ENCODE measurements at regions not wholly inside any gene's neighbourhood (a gene's known extent, or its start where the extent isn't known, plus 50 kb on each side); places are given as distances from the start of the nearest gene placed in this dataset.

DNA sequence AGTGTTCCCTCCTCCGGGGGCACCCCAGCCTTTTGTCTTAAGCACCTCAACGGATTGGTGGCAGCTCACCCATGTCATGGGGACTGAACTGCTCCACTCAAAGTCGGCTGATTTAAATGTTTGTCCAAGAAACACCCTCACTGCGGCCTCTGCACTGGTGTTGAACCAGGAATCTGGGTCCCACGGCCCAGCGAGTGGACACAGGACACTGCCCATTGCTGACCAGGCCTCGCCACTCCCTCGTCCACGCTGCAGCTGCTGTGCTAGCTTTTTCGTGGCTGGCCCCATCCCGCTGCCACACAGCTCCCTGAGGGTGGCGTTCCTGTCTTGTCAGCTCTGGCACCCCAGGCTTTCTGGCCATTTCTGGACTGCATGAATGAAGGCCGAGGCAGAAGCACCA, 646.2 kb downstream of the BRD1 start:
- Histone ChIP-seq H3K4me1 (ENCODE audit: insufficient read depth, low read length) (no peaks in the 10 kb centered on the region), H3K36me3 (ENCODE audit: insufficient read depth, low read depth, low read length) (no peaks in the 10 kb centered on the region), H3K27me3 (ENCODE audit: insufficient read depth, low read length) (no peaks in the 10 kb centered on the region), H3K4me3 (ENCODE audit: low read length) (no peak overlapping the region), H3K27ac (ENCODE audit: low read length) (no peak overlapping the region), H3K9ac (ENCODE audit: low read depth, low read length) (no peak overlapping the region), H3K9me3 (ENCODE audit: insufficient read depth, low read depth, low read length) (no peaks in the 10 kb centered on the region)

DNA sequence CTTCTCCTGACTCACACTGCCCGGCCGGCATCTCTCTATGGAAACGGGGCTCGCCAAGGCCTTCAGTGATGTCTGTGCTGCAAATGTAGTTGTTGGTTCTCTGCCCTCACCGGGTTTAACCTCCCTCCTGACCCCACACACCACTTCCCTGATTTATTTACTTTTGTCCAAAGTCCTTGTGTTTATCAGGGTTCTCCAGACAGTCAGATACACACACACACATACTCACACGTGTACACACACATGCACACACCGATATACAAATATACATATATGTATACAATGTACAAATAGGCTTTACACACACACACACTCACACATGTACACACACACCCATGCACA, 647.0 kb downstream of the BRD1 start:
- Histone ChIP-seq H3K9me3 (ENCODE audit: insufficient read depth, low read depth, low read length) (no peaks in the 10 kb centered on the region), H3K27me3 (ENCODE audit: insufficient read depth, low read length) (no peaks in the 10 kb centered on the region), H3K27ac (ENCODE audit: low read length) (no peak overlapping the region)

DNA sequence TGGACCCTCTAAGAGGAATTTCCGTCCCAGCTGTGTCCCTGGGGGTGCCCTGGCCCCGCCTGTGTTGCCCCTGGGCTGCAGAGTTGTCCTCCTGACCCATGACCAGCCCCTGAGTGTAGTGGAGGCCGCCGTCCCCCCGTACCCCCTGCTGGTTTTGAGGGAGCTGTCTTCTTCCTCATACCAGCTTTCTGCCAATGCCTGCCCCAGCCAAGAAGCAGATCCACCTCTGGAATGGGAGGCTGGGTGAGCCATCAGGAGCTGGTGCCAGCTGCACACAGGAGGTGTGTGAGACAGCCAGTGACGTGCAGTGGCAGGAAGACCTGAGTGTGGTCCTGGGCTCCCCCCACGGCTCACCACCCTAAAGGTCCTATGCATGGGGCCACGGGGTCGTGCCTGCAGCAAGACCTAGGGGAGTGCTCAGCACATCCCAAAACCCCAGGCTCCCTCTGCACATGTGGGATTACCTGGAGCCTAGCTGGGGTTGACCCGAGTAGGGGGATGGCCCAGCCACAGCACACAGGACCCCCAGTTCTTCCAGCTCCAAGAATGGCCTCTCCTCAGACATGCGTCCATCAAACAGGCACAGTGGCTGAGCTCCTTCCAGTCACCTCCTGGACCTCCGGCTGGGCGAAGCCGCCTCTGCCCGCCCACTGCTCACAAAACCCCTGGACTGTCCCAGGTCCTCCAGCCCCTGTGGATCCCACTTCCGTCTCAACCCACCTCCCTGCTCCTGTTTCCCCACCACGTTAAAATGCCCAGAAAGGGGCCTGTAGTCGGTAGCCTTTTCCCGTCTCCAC, 647.6 kb downstream of the BRD1 start:
- H3K27me3 ChIP-seq (ENCODE audit: insufficient read depth, low read length): no peaks in the 10 kb centered on the region
- no peak overlapping the region for H3K4me3 ChIP-seq (ENCODE audit: low read length)
- no peaks in the 10 kb centered on the region for H3K4me1 ChIP-seq (ENCODE audit: insufficient read depth, low read length)
- no peak overlapping the region for H3K9ac ChIP-seq (ENCODE audit: low read depth, low read length)
- no peaks in the 10 kb centered on the region for H3K36me3 ChIP-seq (ENCODE audit: insufficient read depth, low read depth, low read length)
- H3K9me3 ChIP-seq (ENCODE audit: insufficient read depth, low read depth, low read length): no peaks in the 10 kb centered on the region
- H3K27ac ChIP-seq (ENCODE audit: low read length): no peak overlapping the region

More for the DNA sequence above, 647.0 kb downstream of the BRD1 start:
- no peak overlapping the region for H3K4me3 ChIP-seq (ENCODE audit: low read length)
- no peak overlapping the region for H3K9ac ChIP-seq (ENCODE audit: low read depth, low read length)
- H3K4me1 ChIP-seq (ENCODE audit: insufficient read depth, low read length): no peaks in the 10 kb centered on the region
- H3K36me3 ChIP-seq (ENCODE audit: insufficient read depth, low read depth, low read length): no peaks in the 10 kb centered on the region

DNA sequence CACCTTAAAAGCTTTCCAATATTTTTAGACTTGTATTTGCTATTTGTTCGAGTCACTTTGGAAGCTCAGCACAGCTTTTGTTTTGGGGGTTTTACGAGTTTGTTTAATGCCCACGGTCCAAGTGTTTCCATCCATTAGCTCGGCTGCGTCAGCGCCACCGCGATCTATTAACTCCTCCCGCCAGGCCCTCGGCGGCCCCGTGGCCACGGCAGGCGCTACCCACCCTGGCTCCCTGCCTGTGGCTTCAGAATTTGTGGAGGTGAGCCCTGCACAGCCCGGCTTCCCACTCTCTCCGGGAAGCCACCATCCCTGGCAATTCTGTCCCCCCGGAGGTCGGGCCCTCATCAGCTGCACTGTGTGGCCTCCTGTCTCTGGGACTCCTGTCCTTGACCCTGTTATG, 648.5 kb downstream of the BRD1 start:
- Histone ChIP-seq H3K4me3 (ENCODE audit: low read length) (no peak overlapping the region), H3K36me3 (ENCODE audit: insufficient read depth, low read depth, low read length) (no peaks in the 10 kb centered on the region), H3K9me3 (ENCODE audit: insufficient read depth, low read depth, low read length) (no peaks in the 10 kb centered on the region), H3K27me3 (ENCODE audit: insufficient read depth, low read length) (no peaks in the 10 kb centered on the region), H3K4me1 (ENCODE audit: insufficient read depth, low read length) (no peaks in the 10 kb centered on the region), H3K9ac (ENCODE audit: low read depth, low read length) (no peak overlapping the region), H3K27ac (ENCODE audit: low read length) (no peak overlapping the region)

DNA sequence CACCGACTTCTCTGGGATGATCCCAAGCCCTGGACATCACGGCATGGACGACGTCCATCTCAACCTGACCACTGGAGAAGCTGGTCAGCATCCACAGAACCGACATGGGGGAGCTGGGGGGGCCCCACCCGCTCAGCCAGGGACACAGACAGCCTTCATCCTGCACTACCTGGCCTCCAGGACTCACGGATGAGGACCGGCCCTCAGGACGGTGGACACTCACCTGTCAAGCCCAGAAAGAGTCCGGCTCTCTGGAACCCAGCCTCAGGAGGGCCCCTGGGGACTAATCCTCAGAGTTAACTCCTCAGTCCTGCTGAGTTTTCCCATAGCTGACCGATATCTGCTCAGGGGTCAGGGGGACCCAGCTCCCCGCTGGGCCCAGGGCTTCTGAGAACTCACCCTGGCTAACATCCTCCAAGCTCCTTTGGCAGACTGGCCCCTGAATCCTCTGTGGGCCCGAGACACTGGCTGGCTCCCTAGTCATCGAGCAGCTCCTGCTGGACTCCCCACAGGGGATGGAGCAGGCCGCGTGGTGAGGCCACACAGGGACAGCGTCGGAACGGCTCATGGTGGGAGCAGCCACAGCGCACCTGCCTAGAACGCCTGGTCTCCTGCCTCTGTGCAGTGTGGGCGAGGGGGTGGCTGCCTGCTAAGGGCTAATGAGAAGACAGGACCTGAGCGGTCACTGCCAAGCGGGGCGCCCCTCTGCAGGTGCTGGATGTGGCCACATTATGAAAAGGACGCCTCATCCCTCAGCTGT, 649.2 kb downstream of the BRD1 start:
- H3K36me3 ChIP-seq (ENCODE audit: insufficient read depth, low read depth, low read length): no peaks in the 10 kb centered on the region
- H3K9ac ChIP-seq (ENCODE audit: low read depth, low read length): no peak overlapping the region
- H3K27ac ChIP-seq (ENCODE audit: low read length): no peak overlapping the region
- H3K4me3 ChIP-seq (ENCODE audit: low read length): no peak overlapping the region
- H3K4me1 ChIP-seq (ENCODE audit: insufficient read depth, low read length): no peaks in the 10 kb centered on the region
- H3K27me3 ChIP-seq (ENCODE audit: insufficient read depth, low read length): no peaks in the 10 kb centered on the region
- no peaks in the 10 kb centered on the region for H3K9me3 ChIP-seq (ENCODE audit: insufficient read depth, low read depth, low read length)

- Histone ChIP-seq H3K9me3 (ENCODE audit: insufficient read depth, low read depth, low read length) (no peaks in the 10 kb centered on the region), H3K27ac (ENCODE audit: low read length) (no peak overlapping the region), H3K4me3 (ENCODE audit: low read length) (no peak overlapping the region), H3K27me3 (ENCODE audit: insufficient read depth, low read length) (no peaks in the 10 kb centered on the region), H3K9ac (ENCODE audit: low read depth, low read length) (no peak overlapping the region), H3K4me1 (ENCODE audit: insufficient read depth, low read length) (no peaks in the 10 kb centered on the region), H3K36me3 (ENCODE audit: insufficient read depth, low read depth, low read length) (no peaks in the 10 kb centered on the region)
These were observed 650.0 kb downstream of the BRD1 start for GRCh38 chr22:49177666-49178065.

DNA sequence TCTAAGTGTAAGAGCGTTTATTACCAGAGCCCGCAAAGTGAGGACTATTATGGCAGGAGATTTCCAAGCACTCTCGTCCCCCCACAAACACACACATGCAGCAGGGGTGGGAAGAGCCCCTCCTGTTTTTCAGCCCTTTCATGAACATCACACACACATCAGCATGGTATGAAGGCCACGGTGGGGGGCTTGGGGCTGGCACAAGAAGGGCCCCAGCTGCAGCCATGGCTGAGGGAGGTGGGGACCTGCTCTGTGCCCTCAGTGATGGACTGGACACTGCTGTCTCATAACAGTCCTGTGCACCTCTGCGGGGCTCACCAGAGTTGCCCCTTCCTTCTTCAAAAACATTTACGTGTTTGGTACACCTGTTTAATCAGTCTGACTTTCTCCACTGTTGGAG, 650.7 kb downstream of the BRD1 start:
- Histone ChIP-seq H3K27me3 (ENCODE audit: insufficient read depth, low read length) (no peaks in the 10 kb centered on the region), H3K4me3 (ENCODE audit: low read length) (no peak overlapping the region), H3K27ac (ENCODE audit: low read length) (no peak overlapping the region), H3K9ac (ENCODE audit: low read depth, low read length) (no peak overlapping the region), H3K36me3 (ENCODE audit: insufficient read depth, low read depth, low read length) (no peaks in the 10 kb centered on the region), H3K9me3 (ENCODE audit: insufficient read depth, low read depth, low read length) (no peaks in the 10 kb centered on the region), H3K4me1 (ENCODE audit: insufficient read depth, low read length) (no peaks in the 10 kb centered on the region)

DNA sequence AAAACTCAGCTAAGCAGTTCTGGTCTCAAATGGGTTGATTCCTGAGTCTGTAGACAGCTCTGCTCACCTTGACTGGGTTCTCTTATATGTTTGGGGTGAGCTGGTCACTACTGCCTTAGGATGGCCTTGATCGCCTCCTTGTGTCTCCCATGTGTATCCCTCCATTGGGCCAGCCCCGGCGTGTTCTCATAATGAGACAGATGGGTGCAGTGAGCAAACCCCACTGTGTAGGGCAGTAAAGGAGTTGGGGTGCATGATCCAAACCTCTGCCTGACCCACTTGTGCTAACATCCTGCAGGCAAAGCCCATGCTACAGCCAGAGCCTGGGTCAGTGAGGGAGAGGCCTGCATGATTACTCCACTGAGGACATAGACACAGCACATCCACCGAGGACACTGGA, 657.6 kb downstream of the BRD1 start:
- H3K27ac ChIP-seq (ENCODE audit: low read length): no peak overlapping the region
- no peaks in the 10 kb centered on the region; the same call in 1 of the 2 replicates for H3K27me3 ChIP-seq (ENCODE audit: insufficient read depth, low read length)
- H3K9ac ChIP-seq (ENCODE audit: low read depth, low read length): no peak overlapping the region
- H3K36me3 ChIP-seq (ENCODE audit: insufficient read depth, low read depth, low read length): no peaks in the 10 kb centered on the region
- no peak overlapping the region for H3K4me3 ChIP-seq (ENCODE audit: low read length)
- H3K4me1 ChIP-seq (ENCODE audit: insufficient read depth, low read length): no peaks in the 10 kb centered on the region
- no peaks in the 10 kb centered on the region for H3K9me3 ChIP-seq (ENCODE audit: insufficient read depth, low read depth, low read length)

GRCh38 chr22:49169074-49169744, 658.5 kb downstream of the BRD1 start:
- Histone ChIP-seq H3K9ac (ENCODE audit: low read depth, low read length) (no peak overlapping the region), H3K4me3 (ENCODE audit: low read length) (no peak overlapping the region), H3K27me3 (ENCODE audit: insufficient read depth, low read length) (no peaks in the 10 kb centered on the region; the same call in 1 of the 2 replicates), H3K36me3 (ENCODE audit: insufficient read depth, low read depth, low read length) (no peaks in the 10 kb centered on the region), H3K4me1 (ENCODE audit: insufficient read depth, low read length) (no peaks in the 10 kb centered on the region), H3K9me3 (ENCODE audit: insufficient read depth, low read depth, low read length) (no peaks in the 10 kb centered on the region), H3K27ac (ENCODE audit: low read length) (no peak overlapping the region)

DNA sequence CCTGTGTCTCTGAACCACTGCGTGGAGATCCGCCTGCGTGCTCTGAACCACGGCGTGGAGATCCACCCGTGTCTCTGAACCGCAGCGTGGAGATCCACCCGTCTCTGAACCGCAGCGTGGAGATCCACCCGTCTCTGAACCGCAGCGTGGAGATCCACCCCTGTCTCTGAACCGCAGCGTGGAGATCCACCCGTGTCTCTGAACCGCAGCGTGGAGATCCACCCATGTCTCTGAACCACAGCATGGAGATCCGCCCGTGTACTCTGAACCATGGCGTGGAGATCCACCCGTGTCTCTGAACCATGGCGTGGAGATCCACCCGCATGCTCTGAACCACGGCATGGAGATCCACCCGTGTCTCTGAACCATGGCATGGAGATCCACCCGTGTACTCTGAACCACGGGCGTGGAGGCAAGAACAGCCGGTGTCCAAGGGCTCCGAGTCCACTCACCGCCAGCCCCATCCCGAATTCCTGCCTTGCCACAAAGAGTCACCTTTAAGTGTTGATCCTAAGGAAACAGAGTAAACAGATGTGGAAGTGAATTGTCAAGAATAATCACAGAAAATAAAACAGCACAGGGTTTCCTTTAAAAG, 659.4 kb downstream of the BRD1 start:
- Histone ChIP-seq H3K36me3 (ENCODE audit: insufficient read depth, low read depth, low read length) (no peaks in the 10 kb centered on the region), H3K27ac (ENCODE audit: low read length) (no peak overlapping the region), H3K4me3 (ENCODE audit: low read length) (no peak overlapping the region), H3K9me3 (ENCODE audit: insufficient read depth, low read depth, low read length) (no peaks in the 10 kb centered on the region), H3K27me3 (ENCODE audit: insufficient read depth, low read length) (no peaks in the 10 kb centered on the region; the same call in 1 of the 2 replicates), H3K4me1 (ENCODE audit: insufficient read depth, low read length) (no peaks in the 10 kb centered on the region), H3K9ac (ENCODE audit: low read depth, low read length) (no peak overlapping the region)

DNA sequence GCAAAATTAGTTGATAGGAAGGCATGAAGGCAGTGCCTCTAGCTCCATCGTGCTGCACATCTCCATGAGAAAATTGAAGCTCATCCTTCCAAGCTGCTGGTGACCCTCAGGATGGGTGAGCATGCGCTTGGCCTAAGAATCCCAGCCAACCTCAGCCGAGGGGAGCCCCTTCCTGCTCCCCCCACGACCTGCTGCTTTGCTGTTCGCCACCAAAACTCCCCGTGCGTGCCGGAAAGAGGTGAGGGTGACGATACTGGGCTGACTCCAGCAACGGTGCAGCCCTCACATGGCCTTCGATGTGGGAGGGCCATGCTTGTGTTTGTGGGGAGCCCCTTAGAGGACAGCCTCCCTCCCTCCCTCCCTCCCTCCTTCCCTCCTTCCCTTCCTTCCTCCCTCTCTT, 660.9 kb downstream of the BRD1 start:
- H3K9me3 ChIP-seq (ENCODE audit: insufficient read depth, low read depth, low read length): no peaks in the 10 kb centered on the region
- H3K9ac ChIP-seq (ENCODE audit: low read depth, low read length): no peak overlapping the region
- H3K27ac ChIP-seq (ENCODE audit: low read length): no peak overlapping the region
- no peaks in the 10 kb centered on the region; the same call in 1 of the 2 replicates for H3K27me3 ChIP-seq (ENCODE audit: insufficient read depth, low read length)
- no peaks in the 10 kb centered on the region for H3K4me1 ChIP-seq (ENCODE audit: insufficient read depth, low read length)
- H3K4me3 ChIP-seq (ENCODE audit: low read length): no peak overlapping the region
- H3K36me3 ChIP-seq (ENCODE audit: insufficient read depth, low read depth, low read length): no peaks in the 10 kb centered on the region

Measured in iPS-20b (cell line).